GM19023 (cell line): ENCODE measurements at regions not wholly inside any gene's neighbourhood (a gene's known extent, or its start where the extent isn't known, plus 50 kb on each side); places are given as distances from the start of the nearest gene placed in this dataset.
A peak's percentile ranks its signal among the peaks of the same experiment; 100 is the strongest.

Experiments
- ATAC-seq: cut with Tn5 transposase; IDR thresholded peaks from one replicate; pipeline ENCODE4 v1.9.1; 2021; ENCODE audit warnings: mild to moderate bottlenecking, moderate library complexity; ENCODE audit not compliant: unreplicated experiment

- peak; percentile 74 for ATAC-seq
Measured at GRCh38 chr5:18305288-18305924, 671.1 kb downstream of the TAF11L14 start.

GRCh38 chr5:18311266-18311665 lies 677.0 kb downstream of the TAF11L14 start:
- ATAC-seq: no peak

DNA sequence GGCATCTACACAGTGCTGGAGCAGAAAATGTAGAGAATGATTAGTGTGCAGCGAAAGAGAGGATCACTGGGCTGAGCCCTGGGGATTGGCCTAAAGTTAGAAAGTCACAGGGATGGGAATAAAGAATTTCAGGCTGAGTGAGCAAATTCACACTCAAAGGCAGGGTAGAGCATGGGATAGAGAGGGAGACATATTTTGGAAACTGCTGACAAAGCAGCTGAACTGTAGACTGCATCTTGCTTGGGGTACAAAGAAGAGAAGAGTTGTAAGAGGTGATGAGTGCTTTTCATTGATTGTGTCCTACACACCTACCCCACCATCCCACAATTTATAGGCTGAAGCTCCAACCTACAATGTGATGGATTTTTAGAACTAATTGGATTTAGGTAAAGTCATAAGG lies 677.8 kb downstream of the TAF11L14 start:
- ATAC-seq: no peak

DNA sequence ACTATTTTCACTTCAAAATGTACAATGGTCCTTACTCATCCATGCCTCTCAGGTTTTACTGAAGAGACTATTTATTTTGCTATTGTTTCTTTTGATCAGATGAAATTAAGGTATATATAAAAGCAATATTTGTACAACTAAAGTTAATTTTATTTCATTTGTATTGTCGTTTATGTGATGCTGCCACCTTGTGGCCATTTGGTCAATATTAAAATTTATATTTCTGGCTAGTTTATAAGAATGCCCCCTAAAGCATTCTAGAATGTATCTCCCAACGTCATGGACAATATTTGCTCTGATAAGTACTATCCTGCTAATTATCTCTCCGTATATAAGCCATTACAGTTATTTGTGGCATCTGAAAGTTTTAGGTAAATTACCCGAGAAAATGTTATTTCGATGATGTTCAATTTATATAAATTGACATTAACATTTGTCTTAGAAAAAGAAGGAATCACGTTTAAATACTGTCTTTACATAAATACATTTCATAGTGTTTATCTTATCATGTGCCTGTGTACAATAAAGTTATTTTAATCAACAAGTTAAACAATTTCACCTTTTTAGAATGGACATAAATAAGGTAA lies 680.0 kb downstream of the TAF11L14 start:
- ATAC-seq: no peak

DNA sequence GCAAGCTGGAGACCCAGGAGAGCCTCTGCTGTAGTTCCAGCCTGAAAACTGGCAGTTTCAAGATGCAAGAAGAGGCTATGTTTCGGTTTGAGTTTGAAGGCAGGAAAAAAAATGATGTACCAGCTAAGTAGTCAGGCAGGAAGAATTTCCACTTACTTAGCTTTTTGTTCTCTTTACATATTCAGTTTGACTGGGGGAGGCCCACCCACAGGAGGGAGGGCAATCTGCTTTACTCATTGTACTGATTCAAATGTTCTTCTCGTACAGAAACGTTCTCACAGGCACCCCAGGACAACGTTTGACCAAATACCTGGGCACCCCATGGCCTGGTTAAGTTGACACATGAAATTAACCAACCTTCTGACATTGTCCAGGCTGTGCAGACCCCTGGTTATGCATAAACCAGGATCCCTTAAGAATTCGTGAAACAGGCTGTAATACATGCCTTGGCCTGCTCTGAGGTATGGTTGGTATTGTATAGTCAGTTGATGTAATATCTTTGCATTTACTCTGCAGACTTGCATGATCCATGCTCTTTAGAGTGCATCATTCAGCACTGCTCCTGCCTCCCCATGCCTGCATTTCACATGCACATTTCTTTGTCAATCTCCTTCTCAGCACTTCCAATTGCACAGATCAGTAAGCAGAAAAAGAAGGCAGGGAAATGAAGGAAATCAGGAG lies 687.1 kb downstream of the TAF11L14 start:
- ATAC-seq: no peak

DNA sequence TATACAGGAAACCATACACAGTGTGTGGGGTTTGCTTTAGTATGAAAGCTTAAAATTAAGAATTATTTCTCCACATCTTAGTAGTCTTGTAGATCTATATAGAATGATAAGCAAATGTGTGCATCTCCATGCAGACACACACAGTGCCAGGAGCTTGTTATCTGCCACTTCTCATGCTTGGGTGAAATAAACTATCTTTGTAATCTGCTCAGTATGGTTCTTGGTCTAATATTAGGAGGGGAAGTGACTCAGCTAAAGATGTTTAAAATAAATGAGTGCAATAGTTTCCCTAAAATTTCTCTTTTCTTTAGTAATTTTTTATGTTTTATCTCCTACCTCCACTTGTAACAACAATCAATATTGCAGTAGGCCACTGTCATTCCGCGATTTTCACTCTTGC lies 689.6 kb downstream of the TAF11L14 start:
- no peak for ATAC-seq

DNA sequence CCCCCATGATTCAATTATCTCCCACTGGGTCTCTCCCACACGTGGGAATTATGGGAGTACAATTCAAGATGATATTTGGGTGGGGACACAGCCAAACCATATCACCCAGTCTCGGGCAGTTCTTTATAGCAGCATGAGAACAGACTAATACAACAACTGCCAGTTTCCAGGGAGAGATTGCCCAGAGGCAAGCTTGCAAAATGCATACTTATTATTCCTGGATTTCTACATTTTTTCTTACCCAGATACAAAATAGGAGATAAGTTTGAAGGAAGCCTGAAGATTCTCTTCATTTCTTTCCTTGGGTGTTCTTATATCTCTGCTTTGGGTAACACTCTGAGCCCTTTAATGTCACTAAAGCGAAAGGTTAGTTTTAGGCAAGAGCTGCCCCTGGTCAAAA lies 691.2 kb downstream of the TAF11L14 start:
- no peak for ATAC-seq

GRCh38 chr5:18329328-18329727 lies 695.1 kb downstream of the TAF11L14 start:
- no peak for ATAC-seq

- ATAC-seq: no peak
Measured at GRCh38 chr5:18333841-18334240, 699.6 kb downstream of the TAF11L14 start.

DNA sequence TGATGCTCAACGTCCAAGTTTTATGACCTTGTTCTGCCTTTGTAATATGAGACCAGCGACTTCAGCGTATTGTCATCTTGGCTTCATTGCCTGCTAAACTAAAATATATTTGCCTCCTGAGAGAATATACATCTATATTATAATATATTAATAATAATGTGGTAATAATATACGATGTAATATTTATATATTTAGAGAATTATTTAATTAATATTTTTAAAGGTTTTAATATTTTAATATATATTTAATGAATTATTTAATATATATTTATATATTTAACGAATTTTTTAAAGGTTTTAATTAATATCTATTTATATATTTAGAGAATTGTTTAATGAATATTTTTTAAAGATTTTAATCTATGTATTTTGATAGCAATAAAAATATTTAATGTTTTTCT lies 700.7 kb downstream of the TAF11L14 start:
- no peak for ATAC-seq

GRCh38 chr5:18354828-18355227 lies 720.6 kb downstream of the TAF11L14 start:
- ATAC-seq: no peak

- ATAC-seq: no peak
Measured at GRCh38 chr5:18357486-18357885, 723.2 kb downstream of the TAF11L14 start.

DNA sequence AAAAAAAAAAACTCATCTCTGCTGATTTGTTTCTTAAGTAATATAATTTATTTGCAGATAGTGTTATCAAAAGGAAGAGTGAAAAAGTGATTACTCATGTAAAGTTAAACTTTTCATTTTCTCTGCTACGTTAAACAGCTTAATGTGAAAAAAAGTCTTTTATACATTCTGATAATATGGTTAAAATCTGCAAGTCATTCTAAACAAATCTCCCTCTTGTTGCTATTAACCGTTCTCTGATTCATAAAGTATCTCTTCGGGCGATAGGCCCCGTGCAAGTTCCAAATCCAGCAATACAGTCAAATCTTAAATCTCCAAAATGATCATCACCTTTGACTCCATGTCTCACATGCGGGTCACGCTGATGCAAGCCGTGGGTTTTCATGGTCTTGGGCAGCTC lies 732.0 kb downstream of the TAF11L14 start:
- ATAC-seq: no peak

DNA sequence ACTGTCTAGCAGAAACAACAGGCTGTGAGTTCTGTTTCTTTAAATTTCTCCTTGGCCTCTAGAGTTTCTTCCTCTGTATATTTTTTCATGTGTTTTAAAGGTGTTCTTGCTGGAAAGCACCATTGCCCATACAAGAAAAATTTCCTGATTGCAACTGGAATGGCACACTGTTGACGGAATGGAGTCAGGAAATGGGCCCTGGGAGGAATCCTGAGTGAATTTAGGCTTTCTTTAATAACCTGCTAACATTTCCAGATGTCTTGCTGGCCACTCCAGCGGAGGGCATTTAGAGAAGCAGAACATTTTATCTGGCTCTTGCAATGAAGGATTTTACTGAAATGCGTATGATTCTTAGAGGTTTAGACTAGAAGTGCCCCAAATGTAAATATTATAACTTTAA lies 736.3 kb downstream of the TAF11L14 start:
- ATAC-seq: no peak

GRCh38 chr5:18375641-18376040 lies 741.4 kb downstream of the TAF11L14 start:
- no peak for ATAC-seq

DNA sequence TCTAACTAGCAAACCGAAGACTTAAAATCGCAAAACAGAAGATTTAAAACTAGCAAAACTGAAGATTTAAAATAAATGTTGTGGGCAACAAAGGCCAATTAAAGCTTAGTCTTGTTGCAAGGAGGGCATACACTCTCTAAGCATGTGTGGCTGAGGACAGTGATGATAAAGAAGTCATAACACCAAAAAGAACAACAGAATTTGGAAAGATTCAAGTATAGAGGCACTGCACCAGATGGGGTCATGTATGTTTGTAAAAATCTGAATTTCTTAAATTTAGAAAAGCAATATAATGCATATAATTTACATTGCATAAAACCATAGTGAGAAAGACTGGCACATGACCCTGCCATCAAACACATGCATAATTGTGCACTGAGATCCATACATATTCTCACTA lies 743.8 kb downstream of the TAF11L14 start:
- ATAC-seq: no peak

GRCh38 chr5:18379189-18379588 lies 744.9 kb downstream of the TAF11L14 start:
- no peak for ATAC-seq

GRCh38 chr5:18380729-18381362 lies 746.6 kb downstream of the TAF11L14 start:
- ATAC-seq: no peak

GRCh38 chr5:18393565-18394442 lies 759.5 kb downstream of the TAF11L14 start:
- ATAC-seq: peak; percentile 85

DNA sequence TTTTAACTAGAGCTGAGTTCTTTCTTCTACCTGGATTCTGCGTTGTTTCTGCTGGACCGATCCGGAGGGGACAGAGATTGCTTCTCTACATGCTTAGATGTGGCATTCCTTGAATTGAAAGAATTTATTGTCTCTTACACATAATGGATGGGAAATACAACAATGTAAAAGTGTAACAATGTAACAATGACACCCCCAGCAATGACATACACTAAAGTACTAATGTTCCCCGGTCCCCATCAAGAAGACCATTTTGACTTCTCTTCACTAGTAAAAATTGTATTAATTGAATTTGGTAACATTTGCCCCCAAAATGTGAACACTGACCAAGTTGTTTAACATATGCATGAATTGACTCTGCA lies 760.2 kb downstream of the TAF11L14 start:
- peak; percentile 14 for ATAC-seq
